ENCODE measurements at regions not wholly inside any gene's neighbourhood (a gene's known extent, or its start where the extent isn't known, plus 50 kb on each side); places are given as distances from the start of the nearest gene placed in this dataset.

DNA sequence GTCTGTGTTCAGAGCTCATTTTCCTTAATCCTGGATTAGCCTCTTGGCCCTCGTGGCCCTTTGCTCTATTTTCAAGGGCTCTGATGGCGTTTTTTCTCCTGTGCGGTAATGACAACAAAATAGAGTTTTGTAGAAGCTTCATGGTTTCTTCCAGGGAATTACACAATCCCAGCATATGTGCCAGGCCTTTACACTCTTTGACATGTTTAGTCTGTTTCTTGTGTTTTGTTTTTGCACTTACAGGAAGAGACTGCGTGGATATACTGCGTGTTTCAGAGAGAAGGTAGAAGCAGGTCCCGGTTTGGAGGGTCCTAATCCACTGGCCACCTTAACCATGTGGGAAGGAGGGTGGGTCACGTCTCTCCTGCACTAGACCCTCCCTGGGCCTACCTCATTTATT is 400.2 kb upstream of the IRX4 start:
- DNase-seq (ENCODE audit: insufficient read length, low spot score) (no peak), FAIRE-seq (no peak)
- TF ChIP-seq, protein P1, sequence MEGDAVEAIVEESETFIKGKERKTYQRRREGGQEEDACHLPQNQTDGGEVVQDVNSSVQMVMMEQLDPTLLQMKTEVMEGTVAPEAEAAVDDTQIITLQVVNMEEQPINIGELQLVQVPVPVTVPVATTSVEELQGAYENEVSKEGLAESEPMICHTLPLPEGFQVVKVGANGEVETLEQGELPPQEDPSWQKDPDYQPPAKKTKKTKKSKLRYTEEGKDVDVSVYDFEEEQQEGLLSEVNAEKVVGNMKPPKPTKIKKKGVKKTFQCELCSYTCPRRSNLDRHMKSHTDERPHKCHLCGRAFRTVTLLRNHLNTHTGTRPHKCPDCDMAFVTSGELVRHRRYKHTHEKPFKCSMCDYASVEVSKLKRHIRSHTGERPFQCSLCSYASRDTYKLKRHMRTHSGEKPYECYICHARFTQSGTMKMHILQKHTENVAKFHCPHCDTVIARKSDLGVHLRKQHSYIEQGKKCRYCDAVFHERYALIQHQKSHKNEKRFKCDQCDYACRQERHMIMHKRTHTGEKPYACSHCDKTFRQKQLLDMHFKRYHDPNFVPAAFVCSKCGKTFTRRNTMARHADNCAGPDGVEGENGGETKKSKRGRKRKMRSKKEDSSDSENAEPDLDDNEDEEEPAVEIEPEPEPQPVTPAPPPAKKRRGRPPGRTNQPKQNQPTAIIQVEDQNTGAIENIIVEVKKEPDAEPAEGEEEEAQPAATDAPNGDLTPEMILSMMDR (IDR thresholded peaks at IDR 0.05; ENCODE audit: insufficient read depth, missing control alignments): no peak

DNA sequence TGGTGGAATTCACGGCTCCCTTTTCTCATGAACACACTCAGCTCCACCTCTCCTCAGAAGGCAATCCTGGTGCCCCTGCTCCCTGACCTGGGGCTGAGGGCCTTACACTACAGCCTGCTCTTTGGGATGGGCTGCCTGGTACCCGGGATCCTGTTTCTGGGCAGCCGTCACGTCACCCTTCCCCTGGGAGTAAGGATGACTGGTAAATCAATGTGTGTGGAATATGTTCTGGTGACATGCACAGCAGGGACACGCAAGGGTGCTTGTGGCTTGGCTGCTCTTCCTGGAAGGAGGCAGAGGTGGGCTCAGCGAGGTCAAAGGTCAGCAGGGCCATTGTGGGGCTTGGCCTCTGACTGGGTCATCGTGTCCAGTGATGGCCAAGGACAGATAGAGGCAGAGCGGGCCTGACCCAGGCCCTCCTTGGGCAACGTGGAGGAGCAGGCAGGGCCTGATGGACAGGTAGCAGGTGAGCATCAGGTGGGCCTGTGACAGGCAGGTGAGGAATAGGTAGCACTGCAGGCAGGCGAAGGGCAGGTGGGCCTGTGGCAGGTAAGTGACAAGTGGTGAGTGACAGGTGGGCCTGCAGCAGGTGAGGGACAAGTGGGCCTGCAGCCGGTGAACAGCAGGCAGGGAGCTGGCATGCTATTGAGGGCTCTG is 399.4 kb upstream of the IRX4 start:
- FAIRE-seq: no peak
- TF ChIP-seq, protein P1 (IDR thresholded peaks at IDR 0.05; ENCODE audit: insufficient read depth, missing control alignments): no peak
- no peak for DNase-seq (ENCODE audit: insufficient read length, low spot score)

DNA sequence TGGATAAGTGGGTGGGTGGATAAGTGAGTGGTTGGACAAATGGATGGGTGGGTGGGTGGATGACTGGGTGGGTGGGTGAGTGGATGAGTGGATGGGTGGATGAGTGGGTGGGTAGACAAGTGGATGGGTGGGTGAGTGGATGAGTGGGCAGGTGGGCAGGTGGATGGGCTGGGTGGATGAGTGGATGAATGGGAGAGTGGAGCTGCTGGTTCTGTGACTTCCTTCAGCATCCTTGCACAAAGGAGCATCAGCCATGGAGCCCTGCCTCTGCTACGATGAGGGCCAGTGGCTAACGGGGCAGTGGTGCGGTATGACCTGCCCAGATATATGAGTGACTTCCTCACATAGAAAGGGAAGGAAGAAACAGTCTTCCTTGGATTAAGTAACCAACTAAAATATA is 398.7 kb upstream of the IRX4 start:
- TF ChIP-seq, protein P1 (IDR thresholded peaks at IDR 0.05; ENCODE audit: insufficient read depth, missing control alignments): no peak
- DNase-seq (ENCODE audit: insufficient read length, low spot score) (no peak), FAIRE-seq (no peak)

DNA sequence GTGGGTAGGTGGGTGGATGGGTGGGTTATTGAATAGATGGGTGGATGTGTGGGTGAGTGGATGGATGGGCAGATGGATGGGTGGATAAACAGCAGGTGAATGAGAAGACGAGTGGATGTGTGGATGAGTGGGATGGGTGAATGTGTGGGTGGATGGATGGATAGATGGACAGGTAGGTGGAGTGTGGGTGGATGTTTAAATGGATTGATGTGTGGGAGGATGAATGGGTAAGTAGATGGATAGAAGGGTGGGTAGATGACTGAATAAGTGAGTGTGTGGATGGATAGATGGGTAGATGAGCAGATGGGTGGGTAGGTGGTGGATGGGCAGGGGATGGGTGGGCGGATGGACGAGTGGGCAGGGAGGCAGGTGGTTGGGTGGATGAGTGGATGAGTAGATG is 397.6 kb upstream of the IRX4 start:
- TF ChIP-seq, protein P1 (IDR thresholded peaks at IDR 0.05; ENCODE audit: insufficient read depth, missing control alignments): no peak
- no peak for DNase-seq (ENCODE audit: insufficient read length, low spot score)
- FAIRE-seq: no peak

- DNase-seq (ENCODE audit: insufficient read length, low spot score): no peak
- FAIRE-seq: no peak
- TF ChIP-seq, protein P1 (IDR thresholded peaks at IDR 0.05; ENCODE audit: insufficient read depth, missing control alignments): no peak
Measured at GRCh38 chr5:2278825-2279456, 396.2 kb upstream of the IRX4 start.

GRCh38 chr5:2277886-2278285 is 395.2 kb upstream of the IRX4 start:
- no peak for FAIRE-seq
- DNase-seq (ENCODE audit: insufficient read length, low spot score): no peak
- TF ChIP-seq, protein P1 (IDR thresholded peaks at IDR 0.05; ENCODE audit: insufficient read depth, missing control alignments): no peak

- TF ChIP-seq, protein P1 (IDR thresholded peaks at IDR 0.05; ENCODE audit: insufficient read depth, missing control alignments): no peak
- FAIRE-seq (no peak), DNase-seq (ENCODE audit: insufficient read length, low spot score) (no peak)
Measured at GRCh38 chr5:2276101-2276500, 393.4 kb upstream of the IRX4 start.

All from D721Med (cell line).